GM10248 (cell line): ENCODE measurements at regions not wholly inside any gene's neighbourhood (a gene's known extent, or its start where the extent isn't known, plus 50 kb on each side); places are given as distances from the start of the nearest gene placed in this dataset.

Experiments used
- CTCF ChIA-PET: fragments of 300-600 bp; sonication (Branson Sonifier 250); formaldehyde crosslinking; extraction: SDS; loops from one replicate; lab custom pipeline; 2021; ENCODE audit warnings: antibody characterized with exemption; lab: Yijun Ruan, JAX
- POLR2A ChIA-PET: fragments of 350-650 bp; sonication (Branson Sonifier 250); formaldehyde crosslinking; extraction: SDS; loops from one replicate; lab custom pipeline; 2020; ENCODE audit warnings: antibody characterized with exemption; lab: Yijun Ruan, JAX
- DNase-seq: peaks from one replicate; pipeline ENCODE4 v3.0.0; 2012; ENCODE audit errors: extremely low spot score
- CTCF ChIP-seq: IDR thresholded peaks from 2 replicates; pipeline ENCODE4 v1.5.1; 2012; ENCODE audit warnings: mild to moderate bottlenecking, low read depth; ENCODE audit errors: extremely low read depth, missing control alignments, control extremely low read depth

- POLR2A ChIA-PET = no interaction called here
- CTCF ChIA-PET = no interaction called here
- no peak for DNase-seq
- no peak for TF ChIP-seq CTCF
Observed at GRCh38 chr10:34931216-34931615, 116.1 kb upstream of the PARD3 start.

GRCh38 chr10:34922138-34922537 lies 107.0 kb upstream of the PARD3 start:
- POLR2A ChIA-PET = no interaction called here
- no peak for TF ChIP-seq CTCF
- DNase-seq = no peak
- CTCF ChIA-PET = no interaction called here

GRCh38 chr10:34920578-34920977 lies 105.5 kb upstream of the PARD3 start:
- ChIA-PET POLR2A (no interaction called here), CTCF (no interaction called here)
- no peak for DNase-seq
- no peak for TF ChIP-seq CTCF

- ChIA-PET CTCF (interaction anchor here (1.2 to 1.7 kb wide), 2 partner anchors 10 to 1726 kb away, joined by 3 to 4 read pairs; no protein-coding TSS in a partner anchor), POLR2A (no interaction called here)
- no peak for TF ChIP-seq CTCF
- DNase-seq = no peak
Observed at GRCh38 chr10:34918776-34919315, 103.8 kb upstream of the PARD3 start.

- TF ChIP-seq CTCF = no peak
- DNase-seq = no peak
- ChIA-PET CTCF (interaction anchor here (1.2 to 1.7 kb wide), 3 partner anchors 11 to 1725 kb away, joined by 3 to 4 read pairs (median 3); no protein-coding TSS in a partner anchor), POLR2A (no interaction called here)
Observed at GRCh38 chr10:34918060-34918775, 103.1 kb upstream of the PARD3 start.

GRCh38 chr10:34916314-34916713 lies 101.2 kb upstream of the PARD3 start:
- POLR2A ChIA-PET = no interaction called here
- DNase-seq = no peak
- TF ChIP-seq CTCF = no peak
- CTCF ChIA-PET = interaction anchor here (1.3 kb wide), 1 partner anchor 11 kb away, joined by 5 read pairs; no protein-coding TSS in a partner anchor
